HCT116 (cell line): ENCODE measurements at regions not wholly inside any gene's neighbourhood (a gene's known extent, or its start where the extent isn't known, plus 50 kb on each side); places are given as distances from the start of the nearest gene placed in this dataset.

Experiments used
- ATAC-seq: fragments of 200-7000 bp; cut with Tn5 transposase; 2 replicates; pipeline ENCODE4 v1.9.1; 2020; ENCODE audit warnings: mild to moderate bottlenecking, moderate library complexity
- BruUV-seq: library from RNA; stranded (reverse); fragments of 400-500 nt; replicated peaks from 2 replicates; lab custom pipeline; 2021; lab: Mats Ljungman, UMichigan
- CTCF ChIA-PET: fragments of 300-600 bp; sonication (Branson Sonifier 250); formaldehyde crosslinking; loops from one replicate; lab custom pipeline; 2021; ENCODE audit warnings: antibody characterized with exemption; lab: Charles Lee
- POLR2A ChIA-PET: fragments of 300-600, 350-600 bp; sonication (Branson Sonifier 250); formaldehyde crosslinking; loops from one replicate; lab custom pipeline; 2021; ENCODE audit warnings: antibody characterized with exemption; lab: Charles Lee
- RAD21 ChIA-PET, 2 experiments: fragments of 300-600 bp; sonication (Branson Sonifier 250); formaldehyde crosslinking; loops; one replicate each; lab custom pipeline; 2023; ENCODE audit warnings: low total read pairs in 2 of 2; ENCODE audit not compliant: uncharacterized antibody in 2 of 2, unreplicated experiment in 2 of 2, low non-redundant PET in 1 of 2; lab: Charles Lee
- DNase-seq: peaks from one replicate; pipeline ENCODE4 v3.0.0-alpha.2; 2010; ENCODE audit warnings: low read depth, low spot score
- H2AFZ ChIP-seq: fragments of 200-600 bp; shearing (Covaris generic), sonication (generic); 2 replicates; pipeline ENCODE4 v1.6.1; 2017; ENCODE audit warnings: low read depth, mixed run types, mixed read lengths, antibody characterized with exemption, low read length; ENCODE audit not compliant: poor library complexity, severe bottlenecking
- H3K27ac ChIP-seq: 2 replicates; pipeline ENCODE4 v1.5.1; 2012; ENCODE audit warnings: low read depth, low read length
- H3K27me3 ChIP-seq: fragments of 200-600 bp; sonication (generic); 2 replicates; pipeline ENCODE4 v1.6.1; 2016; ENCODE audit warnings: mixed run types, low read length, mixed read lengths; ENCODE audit not compliant: insufficient read depth
- H3K36me3 ChIP-seq, 2 experiments: fragments of 200-500 bp in 1 of 2; fragments of 200-600 bp in 1 of 2; sonication (Bioruptor generic) in 1 of 2; sonication (generic) in 1 of 2; 2 replicates each; pipeline versions ENCODE4 v1.5.1 to v1.6.1; 2014 to 2016; ENCODE audit warnings: low read length in 2 of 2, inconsistent platforms in 1 of 2, mixed read lengths in 1 of 2, mixed run types in 1 of 2; ENCODE audit not compliant: insufficient read depth in 2 of 2, control insufficient read depth in 1 of 2
- H3K4me1 ChIP-seq, 2 experiments: fragments of 200-600 bp in 1 of 2; sonication (generic) in 1 of 2; 2 replicates each; pipeline versions ENCODE4 v1.5.1 to v1.6.1; 2012 to 2017; ENCODE audit warnings: low read length in 2 of 2, inconsistent platforms in 1 of 2, mild to moderate bottlenecking in 1 of 2, mixed read lengths in 1 of 2, mixed run types in 1 of 2, moderate library complexity in 1 of 2; ENCODE audit not compliant: insufficient read depth in 2 of 2, control insufficient read depth in 1 of 2
- H3K4me2 ChIP-seq: fragments of 200-600 bp; sonication (generic); 2 replicates; pipeline ENCODE4 v1.6.1; 2017; ENCODE audit warnings: mixed run types, low read length, mixed read lengths
- H3K4me3 ChIP-seq, 2 experiments: fragments of 200-600 bp in 1 of 2; sonication (generic) in 1 of 2; replicated peaks in 1 of 2; 2 replicates each; pipeline ENCODE4 v1.5.1; 2011 to 2016; ENCODE audit warnings: low read length in 2 of 2, control low read depth in 1 of 2, low read depth in 1 of 2, mild to moderate bottlenecking in 1 of 2, mixed read lengths in 1 of 2, mixed run types in 1 of 2
- H3K79me2 ChIP-seq: fragments of 200-600 bp; sonication (generic); 2 replicates; pipeline ENCODE4 v1.6.1; 2017; ENCODE audit warnings: mild to moderate bottlenecking, mixed run types, low read length, moderate library complexity, mixed read lengths; ENCODE audit not compliant: insufficient read depth
- H3K9ac ChIP-seq: fragments of 200-600 bp; sonication (generic); 2 replicates; pipeline ENCODE4 v1.6.1; 2016; ENCODE audit warnings: low read length, mixed read lengths
- H3K9me2 ChIP-seq: fragments of 200-600 bp; sonication (generic), shearing (Covaris generic); 2 replicates; pipeline ENCODE4 v1.6.1; 2017; ENCODE audit warnings: mixed run types, mild to moderate bottlenecking, moderate library complexity; ENCODE audit not compliant: insufficient read depth
- H3K9me3 ChIP-seq, 2 experiments: fragments of 200-500 bp in 1 of 2; fragments of 200-600 bp in 1 of 2; sonication (Bioruptor generic) in 1 of 2; sonication (generic) in 1 of 2; 2 replicates each; pipeline ENCODE4 v1.6.1; 2014 to 2017; ENCODE audit warnings: low read length in 2 of 2, mixed read lengths in 2 of 2, inconsistent platforms in 1 of 2, low read depth in 1 of 2, mild to moderate bottlenecking in 1 of 2, mixed run types in 1 of 2, moderate library complexity in 1 of 2; ENCODE audit not compliant: control insufficient read depth in 1 of 2, insufficient read depth in 1 of 2
- H4K20me1 ChIP-seq: fragments of 200-600 bp; sonication (generic), shearing (Covaris generic); 2 replicates; pipeline ENCODE4 v1.6.1; 2017; ENCODE audit warnings: mixed run types, mild to moderate bottlenecking, moderate library complexity; ENCODE audit not compliant: insufficient read depth
- CBX3 ChIP-seq: IDR thresholded peaks from 2 replicates; pipeline ENCODE4 v1.6.1; 2012; ENCODE audit warnings: low read depth
- CEBPB ChIP-seq: IDR thresholded peaks from 2 replicates; pipeline ENCODE4 v1.6.1; 2012; ENCODE audit warnings: low read depth
- CTCF ChIP-seq, 3 experiments: fragments of 200-600 bp in 1 of 3; sonication (generic) in 1 of 3; IDR thresholded peaks in 2 of 3; conservative IDR thresholded peaks in 1 of 3; 2 replicates each; pipeline ENCODE4 v1.5.1; 2012 to 2017; ENCODE audit warnings: low read depth in 2 of 3, low read length in 2 of 3, antibody characterized with exemption in 1 of 3, borderline replicate concordance in 1 of 3, control low read depth in 1 of 3, mild to moderate bottlenecking in 1 of 3, mixed read lengths in 1 of 3, mixed run types in 1 of 3, moderate library complexity in 1 of 3; ENCODE audit not compliant: insufficient read depth in 1 of 3
- EGR1 ChIP-seq: IDR thresholded peaks from 2 replicates; pipeline ENCODE4 v1.6.1; 2012; ENCODE audit warnings: low read depth
- ELF1 ChIP-seq: IDR thresholded peaks from 2 replicates; pipeline ENCODE4 v1.6.1; 2012; ENCODE audit warnings: low read depth, borderline replicate concordance
- POLR2A ChIP-seq: IDR thresholded peaks from 2 replicates; pipeline ENCODE4 v1.7.0; 2011; ENCODE audit warnings: borderline replicate concordance; ENCODE audit not compliant: insufficient read depth, insufficient read length; ENCODE audit errors: extremely low read depth
- SIN3A ChIP-seq: IDR thresholded peaks from 2 replicates; pipeline ENCODE4 v1.6.1; 2012; ENCODE audit warnings: low read depth
- SRF ChIP-seq: IDR thresholded peaks from 2 replicates; pipeline ENCODE4 v1.6.1; 2012; ENCODE audit warnings: low read depth
- TCF7L2 ChIP-seq: IDR thresholded peaks from 2 replicates; pipeline ENCODE4 v1.7.0; 2011; ENCODE audit warnings: borderline replicate concordance, inconsistent platforms; ENCODE audit not compliant: insufficient read depth, insufficient read length; ENCODE audit errors: extremely low read depth
- ZNF274 ChIP-seq: fragments of 200-500 bp; sonication (Bioruptor generic); IDR thresholded peaks from 2 replicates; pipeline ENCODE4 v1.6.1; 2014; ENCODE audit warnings: mild to moderate bottlenecking, low read depth, low read length, inconsistent platforms
- intact Hi-C: fragments of 100-400 bp; cut with micrococcal nuclease; formaldehyde crosslinking; loops from 2 replicates; pipeline ENCODE4 v1.10.0; 2022

- intact Hi-C loops: no loop called here
- no peak overlapping the region for H3K9ac ChIP-seq
- H3K27ac ChIP-seq: no peak overlapping the region
- H3K4me2 ChIP-seq: no peak overlapping the region
- DNase-seq (no peak), ATAC-seq (no peak)
- no peaks in the 10 kb centered on the region for H3K36me3 ChIP-seq
- H3K4me3 ChIP-seq: no peak overlapping the region
- CTCF ChIA-PET: no interaction called here
- H3K9me3 ChIP-seq: no peaks in the 10 kb centered on the region
- BruUV-seq: no TSS peak
- no peaks in the 10 kb centered on the region for H3K79me2 ChIP-seq
- H3K4me1 ChIP-seq: no peaks in the 10 kb centered on the region
- H3K27me3 ChIP-seq: peaks cover 40% of the 10 kb centered on the region; the same call in 1 of the 2 replicates
- no peaks in the 10 kb centered on the region for H4K20me1 ChIP-seq
- POLR2A ChIA-PET: no interaction called here
- TF ChIP-seq CTCF (IDR thresholded peaks at IDR 0.05 in 2 of 3, conservative IDR thresholded peaks at IDR 0.05 in 1 of 3; ENCODE audit: borderline replicate concordance in 1 of 3, insufficient read depth in 1 of 3, low read depth in 2 of 3, low read length in 2 of 3) (no peak), ELF1 (no peak), CEBPB (no peak)
- no peaks in the 10 kb centered on the region for H3K9me2 ChIP-seq
- RAD21 ChIA-PET: no interaction called here
- H2AFZ ChIP-seq: no peak overlapping the region
Observed at GRCh38 chr9:86756576-86757381, 190.5 kb downstream of the GAS1 start.

GRCh38 chr9:86755561-86755941, 191.8 kb downstream of the GAS1 start:
- POLR2A ChIA-PET: interaction anchor here (1.0 kb wide), 1 partner anchor 14 kb away, joined by 3 read pairs; no protein-coding TSS in a partner anchor
- DNase-seq (no peak), ATAC-seq (no peak)
- no peaks in the 10 kb centered on the region for H3K9me2 ChIP-seq
- TF ChIP-seq POLR2A (no peak), CBX3 (no peak), TCF7L2 (no peak), SRF (no peak), EGR1 (no peak), ZNF274 (no peak), SIN3A (no peak)
- H3K4me2 ChIP-seq: no peak overlapping the region
- no peaks in the 10 kb centered on the region for H3K36me3 ChIP-seq
- H3K4me1 ChIP-seq: no peaks in the 10 kb centered on the region
- no TSS peak for BruUV-seq
- no peaks in the 10 kb centered on the region for H3K79me2 ChIP-seq
- intact Hi-C loops: no loop called here
- H3K9me3 ChIP-seq: no peaks in the 10 kb centered on the region
- CTCF ChIA-PET: no interaction called here
- H3K27me3 ChIP-seq: peaks cover 52% of the 10 kb centered on the region
- no peaks in the 10 kb centered on the region for H4K20me1 ChIP-seq
- no peak overlapping the region for H3K9ac ChIP-seq
- no peak overlapping the region for H2AFZ ChIP-seq
- RAD21 ChIA-PET: no interaction called here
- no peak overlapping the region for H3K27ac ChIP-seq
- no peak overlapping the region for H3K4me3 ChIP-seq
